ENCODE measurements at regions not wholly inside any gene's neighbourhood (a gene's known extent, or its start where the extent isn't known, plus 50 kb on each side); places are given as distances from the start of the nearest gene placed in this dataset.
"Not testable (repeated sequence)": the region's sequence is repeated elsewhere in the genome, so short reads cannot be mapped to it uniquely, and the experiment has no call there.

- intact Hi-C loops (cut with micrococcal nuclease; ENCODE audit: unreplicated experiment): no loop called here
- Mint-ChIP-seq H3K27me3 (ENCODE audit: unreplicated experiment) (peaks cover 11% of the 10 kb centered on the region), H3K27ac (ENCODE audit: unreplicated experiment) (no peak overlapping the region), H3K4me1 (ENCODE audit: low read depth, unreplicated experiment) (no peaks in the 10 kb centered on the region), H3K4me3 (ENCODE audit: low read depth, unreplicated experiment) (no peak overlapping the region), H3K9me3 (ENCODE audit: low read depth, unreplicated experiment) (peaks cover 5% of the 10 kb centered on the region), H3K36me3 (ENCODE audit: insufficient read depth, unreplicated experiment) (no peaks in the 10 kb centered on the region)
- BruUV-seq (replicated peaks): no TSS peak
- CTCF ChIA-PET: no interaction called here
- TF ChIP-seq CTCF (IDR thresholded peaks at IDR 0.05; ENCODE audit: unreplicated experiment): no peak
- DNase-seq: no peak
These were observed 622.8 kb upstream of the ZNF385D start for GRCh38 chr3:22373827-22374226.

DNA sequence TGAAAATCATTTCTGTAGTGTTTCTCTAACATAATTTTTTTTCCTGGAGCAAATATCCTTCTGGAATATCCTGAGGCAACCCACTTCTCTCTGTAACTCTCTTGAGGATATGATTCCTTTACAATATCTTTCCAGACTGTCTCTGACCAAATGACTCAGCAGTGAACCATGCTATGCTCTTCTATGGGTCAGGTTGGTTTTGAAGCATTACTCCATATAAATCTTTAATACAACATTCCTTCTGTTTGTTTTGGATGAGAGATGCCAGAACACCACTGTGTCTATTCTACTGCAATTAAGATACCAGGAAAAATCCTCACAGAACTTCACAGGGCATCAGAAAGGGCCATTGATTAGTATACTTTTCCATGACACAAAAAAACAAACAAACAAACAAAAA, 626.4 kb upstream of the ZNF385D start:
- Mint-ChIP-seq H3K36me3 (ENCODE audit: insufficient read depth, unreplicated experiment) (no peaks in the 10 kb centered on the region), H3K27me3 (ENCODE audit: unreplicated experiment) (peaks cover 13% of the 10 kb centered on the region), H3K4me1 (ENCODE audit: low read depth, unreplicated experiment) (no peaks in the 10 kb centered on the region), H3K9me3 (ENCODE audit: low read depth, unreplicated experiment) (peaks cover 5% of the 10 kb centered on the region), H3K27ac (ENCODE audit: unreplicated experiment) (no peak overlapping the region), H3K4me3 (ENCODE audit: low read depth, unreplicated experiment) (no peak overlapping the region)
- CTCF ChIA-PET: no interaction called here
- DNase-seq: no peak
- intact Hi-C loops (cut with micrococcal nuclease; ENCODE audit: unreplicated experiment): no loop called here
- BruUV-seq (replicated peaks): no TSS peak
- no peak for TF ChIP-seq CTCF (IDR thresholded peaks at IDR 0.05; ENCODE audit: unreplicated experiment)

- intact Hi-C loops (cut with micrococcal nuclease; ENCODE audit: unreplicated experiment): no loop called here
- H3K27me3 Mint-ChIP-seq (ENCODE audit: unreplicated experiment): peaks cover 13% of the 10 kb centered on the region
These were observed 627.9 kb upstream of the ZNF385D start for GRCh38 chr3:22378869-22379268.

GRCh38 chr3:22380253-22380652, 629.2 kb upstream of the ZNF385D start:
- H3K4me3 Mint-ChIP-seq (ENCODE audit: low read depth, unreplicated experiment): no peak overlapping the region
- no peaks in the 10 kb centered on the region for H3K4me1 Mint-ChIP-seq (ENCODE audit: low read depth, unreplicated experiment)
- no peaks in the 10 kb centered on the region for H3K36me3 Mint-ChIP-seq (ENCODE audit: insufficient read depth, unreplicated experiment)
- H3K27ac Mint-ChIP-seq (ENCODE audit: unreplicated experiment): no peak overlapping the region
- intact Hi-C loops (cut with micrococcal nuclease; ENCODE audit: unreplicated experiment): no loop called here
- no peak for DNase-seq
- no peaks in the 10 kb centered on the region for H3K9me3 Mint-ChIP-seq (ENCODE audit: low read depth, unreplicated experiment)
- BruUV-seq (replicated peaks): no TSS peak
- TF ChIP-seq CTCF (IDR thresholded peaks at IDR 0.05; ENCODE audit: unreplicated experiment): no peak
- peaks cover 13% of the 10 kb centered on the region for H3K27me3 Mint-ChIP-seq (ENCODE audit: unreplicated experiment)
- CTCF ChIA-PET: no interaction called here

More at GRCh38 chr3:22378869-22379268, 627.9 kb upstream of the ZNF385D start:
- Mint-ChIP-seq H3K27ac (ENCODE audit: unreplicated experiment) (no peak overlapping the region), H3K4me1 (ENCODE audit: low read depth, unreplicated experiment) (no peaks in the 10 kb centered on the region), H3K36me3 (ENCODE audit: insufficient read depth, unreplicated experiment) (no peaks in the 10 kb centered on the region), H3K4me3 (ENCODE audit: low read depth, unreplicated experiment) (no peak overlapping the region), H3K9me3 (ENCODE audit: low read depth, unreplicated experiment) (no peaks in the 10 kb centered on the region)
- DNase-seq: no peak
- CTCF ChIA-PET: no interaction called here
- no TSS peak for BruUV-seq (replicated peaks)
- no peak for TF ChIP-seq CTCF (IDR thresholded peaks at IDR 0.05; ENCODE audit: unreplicated experiment)

DNA sequence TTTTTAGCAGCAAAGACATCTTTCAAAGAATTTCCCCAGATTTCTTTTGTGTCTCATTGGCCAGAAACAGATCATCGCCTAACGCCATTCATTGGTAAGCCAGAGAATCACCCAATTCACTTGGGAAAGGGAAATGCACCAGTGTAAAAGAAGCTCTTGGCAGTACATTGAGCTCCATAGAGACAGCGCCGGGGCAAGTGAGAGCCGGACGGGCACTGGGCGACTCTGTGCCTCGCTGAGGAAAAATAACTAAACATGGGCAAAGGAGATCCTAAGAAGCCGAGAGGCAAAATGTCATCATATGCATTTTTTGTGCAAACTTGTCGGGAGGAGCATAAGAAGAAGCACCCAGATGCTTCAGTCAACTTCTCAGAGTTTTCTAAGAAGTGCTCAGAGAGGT, 630.6 kb upstream of the ZNF385D start:
- peaks cover 13% of the 10 kb centered on the region for H3K27me3 Mint-ChIP-seq (ENCODE audit: unreplicated experiment)
- intact Hi-C loops (cut with micrococcal nuclease; ENCODE audit: unreplicated experiment); H3K9me3 Mint-ChIP-seq (ENCODE audit: low read depth, unreplicated experiment); H3K4me3 Mint-ChIP-seq (ENCODE audit: low read depth, unreplicated experiment); H3K4me1 Mint-ChIP-seq (ENCODE audit: low read depth, unreplicated experiment); BruUV-seq (replicated peaks); DNase-seq; H3K36me3 Mint-ChIP-seq (ENCODE audit: insufficient read depth, unreplicated experiment); CTCF ChIA-PET; H3K27ac Mint-ChIP-seq (ENCODE audit: unreplicated experiment): not testable (repeated sequence)

All from Calu3 (cell line).